Fibroblast of lung (primary cell): ENCODE measurements at regions not wholly inside any gene's neighbourhood (a gene's known extent, or its start where the extent isn't known, plus 50 kb on each side); places are given as distances from the start of the nearest gene placed in this dataset.

Source experiments
- EZH2 ChIP-seq: IDR thresholded peaks from 2 replicates; pipeline ENCODE4 v1.5.1; 2012; ENCODE audit warnings: low read length, control low read depth, mild to moderate bottlenecking; ENCODE audit errors: missing control alignments
- TF ChIP-seq, protein P1 (sequence below), 2 donors: IDR thresholded peaks in 1 of 2; conservative IDR thresholded peaks in 1 of 2; 1 replicate in 1 of 2; 2 replicates in 1 of 2; pipeline ENCODE4 v1.5.1; 2011 to 2012; ENCODE audit warnings: low read length in 2 of 2, control low read depth in 1 of 2, inconsistent platforms in 1 of 2, low read depth in 1 of 2, mild to moderate bottlenecking in 1 of 2

DNA sequence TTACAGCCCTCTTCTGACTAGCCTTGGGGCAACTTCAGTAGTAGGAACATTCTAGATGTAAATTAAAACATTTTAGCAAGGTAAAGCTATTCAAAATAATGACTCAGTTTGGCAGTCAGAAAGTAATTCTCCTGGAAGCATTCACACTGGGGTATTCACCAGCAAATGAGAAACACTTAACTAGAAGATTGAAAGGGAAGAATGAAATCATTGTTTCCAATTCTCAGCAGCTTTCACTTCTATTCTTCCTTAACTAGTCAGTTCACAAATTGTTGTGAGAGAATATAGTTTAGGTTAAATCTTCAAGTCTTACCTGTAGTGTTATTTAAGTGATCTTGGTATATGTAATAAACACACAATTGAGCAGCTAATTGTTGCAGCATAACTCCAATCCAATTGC is 1135.6 kb upstream of the FAM98A start:
- TF ChIP-seq, protein P1, sequence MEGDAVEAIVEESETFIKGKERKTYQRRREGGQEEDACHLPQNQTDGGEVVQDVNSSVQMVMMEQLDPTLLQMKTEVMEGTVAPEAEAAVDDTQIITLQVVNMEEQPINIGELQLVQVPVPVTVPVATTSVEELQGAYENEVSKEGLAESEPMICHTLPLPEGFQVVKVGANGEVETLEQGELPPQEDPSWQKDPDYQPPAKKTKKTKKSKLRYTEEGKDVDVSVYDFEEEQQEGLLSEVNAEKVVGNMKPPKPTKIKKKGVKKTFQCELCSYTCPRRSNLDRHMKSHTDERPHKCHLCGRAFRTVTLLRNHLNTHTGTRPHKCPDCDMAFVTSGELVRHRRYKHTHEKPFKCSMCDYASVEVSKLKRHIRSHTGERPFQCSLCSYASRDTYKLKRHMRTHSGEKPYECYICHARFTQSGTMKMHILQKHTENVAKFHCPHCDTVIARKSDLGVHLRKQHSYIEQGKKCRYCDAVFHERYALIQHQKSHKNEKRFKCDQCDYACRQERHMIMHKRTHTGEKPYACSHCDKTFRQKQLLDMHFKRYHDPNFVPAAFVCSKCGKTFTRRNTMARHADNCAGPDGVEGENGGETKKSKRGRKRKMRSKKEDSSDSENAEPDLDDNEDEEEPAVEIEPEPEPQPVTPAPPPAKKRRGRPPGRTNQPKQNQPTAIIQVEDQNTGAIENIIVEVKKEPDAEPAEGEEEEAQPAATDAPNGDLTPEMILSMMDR (conservative IDR thresholded peaks at IDR 0.05 in 1 of 2, IDR thresholded peaks at IDR 0.05 in 1 of 2; ENCODE audit: low read depth in 1 of 2, low read length in 2 of 2): no peak
- no peak for TF ChIP-seq EZH2
